GM19438 (cell line): ENCODE measurements at regions not wholly inside any gene's neighbourhood (a gene's known extent, or its start where the extent isn't known, plus 50 kb on each side); places are given as distances from the start of the nearest gene placed in this dataset.

Experiments used
- ATAC-seq: cut with Tn5 transposase; IDR thresholded peaks from one replicate; pipeline ENCODE4 v1.9.1; 2021; ENCODE audit warnings: low read depth; ENCODE audit not compliant: unreplicated experiment

DNA sequence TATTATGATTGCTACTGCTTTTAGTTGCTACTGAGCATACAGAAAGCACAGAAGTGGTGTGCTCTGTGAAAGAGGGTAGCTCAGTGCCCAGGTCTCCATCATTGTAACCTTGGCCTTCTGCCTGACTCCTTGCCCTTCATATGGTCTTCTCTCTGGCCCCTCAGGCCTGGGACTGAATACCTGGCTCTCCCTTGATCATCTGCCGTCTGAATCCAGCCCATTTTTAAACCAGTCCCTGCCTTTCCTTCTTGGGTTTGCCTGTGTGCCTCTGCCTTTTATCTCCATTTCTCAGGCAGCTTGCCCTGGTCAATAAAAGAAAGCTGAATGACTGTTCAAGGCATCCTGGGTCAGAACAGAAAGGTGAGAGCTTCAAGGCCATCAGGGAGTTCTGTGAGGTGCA lies 109.1 kb upstream of the ZNF438 start:
- no peak for ATAC-seq

DNA sequence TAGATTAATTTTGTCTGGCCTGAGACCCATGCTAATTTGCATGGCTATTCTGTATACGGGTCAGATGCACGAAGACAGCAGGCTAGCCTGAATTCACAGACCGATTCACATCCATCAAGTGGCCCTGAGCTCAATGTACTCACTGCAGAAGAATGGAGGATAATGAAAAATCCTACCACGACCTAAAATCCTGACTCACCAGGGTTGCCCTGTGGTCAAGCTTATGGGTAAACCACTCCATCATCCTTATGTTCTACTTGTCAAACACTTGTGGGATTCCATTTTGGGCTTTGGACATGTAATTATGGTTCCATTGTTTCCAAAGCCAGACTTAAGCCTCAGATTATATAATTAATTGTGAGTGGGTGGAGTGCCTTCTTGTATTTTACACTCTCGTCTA lies 110.4 kb upstream of the ZNF438 start:
- ATAC-seq = no peak

DNA sequence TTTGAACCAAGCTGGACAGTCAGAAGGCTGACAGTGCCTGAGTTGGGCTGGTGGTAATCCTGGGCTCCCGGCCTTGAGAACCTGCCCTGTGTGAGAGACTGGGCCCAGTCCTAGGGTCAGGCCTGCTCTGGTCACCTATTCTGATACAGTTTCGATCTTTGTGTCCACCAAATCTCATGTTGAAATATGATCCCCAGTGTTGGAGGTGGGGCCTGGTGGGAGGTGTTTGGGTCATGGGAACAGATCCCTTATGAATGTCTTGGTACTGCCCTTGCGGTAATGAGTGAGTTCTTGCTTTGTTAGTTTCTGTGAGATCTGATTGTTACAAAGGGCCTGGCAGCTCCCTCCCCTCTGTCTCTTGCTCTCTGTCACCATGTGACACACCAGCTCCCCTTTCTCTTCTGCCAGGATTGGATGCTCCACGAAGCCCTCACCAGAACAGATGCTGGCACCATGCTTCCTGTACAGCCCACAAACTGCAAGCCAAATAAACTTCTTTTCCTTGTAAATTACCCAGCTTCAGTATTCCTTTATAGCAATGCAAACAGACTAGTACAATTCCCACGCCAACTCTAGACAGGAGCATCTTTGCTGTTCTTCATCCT lies 111.8 kb upstream of the ZNF438 start:
- ATAC-seq = no peak

DNA sequence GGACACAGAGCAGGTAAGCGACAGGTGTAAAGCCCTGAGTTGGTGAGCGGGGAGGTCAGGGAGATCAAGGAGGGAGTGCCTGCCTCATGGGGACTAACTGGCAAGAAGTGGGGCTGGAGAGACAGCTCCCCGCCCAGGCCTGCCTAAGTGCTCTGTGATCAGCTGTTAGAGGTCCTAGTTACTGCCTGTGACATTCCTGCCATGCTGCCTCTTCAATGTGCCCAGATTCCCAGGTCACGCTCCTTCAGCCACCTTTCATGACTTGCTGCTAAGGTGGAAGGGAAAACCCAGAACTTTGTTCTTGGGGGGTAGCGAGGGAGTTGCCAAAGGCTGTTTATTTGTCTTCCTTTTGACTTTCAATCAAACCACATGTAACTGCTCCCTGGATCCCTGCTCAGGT lies 114.3 kb upstream of the ZNF438 start:
- no peak for ATAC-seq

DNA sequence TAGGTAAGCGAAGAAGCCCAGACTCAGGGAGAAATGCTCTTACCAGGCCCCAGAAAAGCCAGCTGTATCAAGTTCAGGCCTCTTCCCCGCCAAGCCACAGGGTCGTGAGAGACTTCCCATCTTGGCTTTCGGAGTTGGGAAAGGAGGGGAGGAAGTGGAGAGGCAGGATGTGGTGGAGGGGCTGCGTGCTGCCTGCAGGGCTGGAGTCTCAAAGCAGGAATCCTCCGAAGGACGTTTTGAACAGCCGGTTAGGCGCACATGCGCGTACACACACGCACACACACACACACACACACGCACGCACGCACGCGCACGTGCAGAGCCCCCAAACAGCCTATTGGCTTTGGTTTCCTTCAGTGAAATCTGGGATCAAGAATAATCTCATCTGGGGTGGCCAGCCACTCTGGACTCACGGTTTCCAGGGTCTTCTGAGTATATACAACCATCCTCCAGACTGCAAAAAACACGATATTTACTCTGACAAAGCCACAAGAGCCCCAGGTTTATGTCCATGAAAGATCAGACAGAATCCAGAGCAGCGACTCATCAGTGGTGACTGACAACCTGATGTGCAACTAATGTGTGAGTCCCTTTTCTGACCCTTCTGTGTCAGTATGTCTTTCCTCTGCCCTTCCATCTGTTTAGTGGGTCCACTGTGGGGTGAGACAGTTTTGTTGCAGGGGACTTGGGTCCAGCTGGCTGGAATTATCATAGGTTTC lies 115.0 kb upstream of the ZNF438 start:
- no peak for ATAC-seq

DNA sequence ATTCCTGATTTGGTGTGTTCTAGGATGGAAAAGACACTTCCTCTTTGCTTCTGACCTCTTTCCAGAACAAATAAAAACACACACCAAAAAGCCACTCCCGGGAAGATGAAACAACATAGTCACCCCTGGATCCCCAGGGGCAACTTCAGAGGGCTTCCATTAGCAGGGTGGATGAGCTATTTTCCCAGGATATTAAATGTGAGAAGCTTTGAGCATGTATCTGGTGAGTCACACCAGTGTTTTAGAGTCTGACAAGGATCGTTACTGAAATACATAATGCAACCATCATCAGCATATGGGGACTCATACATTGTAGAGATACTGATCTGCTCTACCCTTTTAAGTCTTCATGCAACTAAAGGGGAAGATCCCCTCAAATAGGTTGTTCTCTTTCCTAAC lies 115.5 kb upstream of the ZNF438 start:
- ATAC-seq = no peak

DNA sequence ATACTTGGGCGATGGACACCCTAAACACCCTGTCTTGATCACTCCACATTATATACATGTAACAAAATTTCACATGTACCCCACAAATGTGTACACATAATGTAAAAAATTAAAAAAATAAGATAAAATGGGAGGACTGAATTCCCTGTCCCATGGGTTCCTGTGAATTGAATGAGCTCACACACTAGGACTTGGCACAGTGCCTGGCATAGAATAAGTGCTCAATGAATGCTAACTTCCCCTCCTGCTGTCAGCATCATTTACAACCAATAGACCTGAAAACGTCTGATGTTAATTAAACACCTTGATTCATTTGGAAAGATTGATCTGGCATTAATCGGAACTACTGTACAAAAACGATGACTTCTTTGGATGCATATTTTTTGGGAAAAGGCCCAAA lies 117.3 kb upstream of the ZNF438 start:
- no peak for ATAC-seq

DNA sequence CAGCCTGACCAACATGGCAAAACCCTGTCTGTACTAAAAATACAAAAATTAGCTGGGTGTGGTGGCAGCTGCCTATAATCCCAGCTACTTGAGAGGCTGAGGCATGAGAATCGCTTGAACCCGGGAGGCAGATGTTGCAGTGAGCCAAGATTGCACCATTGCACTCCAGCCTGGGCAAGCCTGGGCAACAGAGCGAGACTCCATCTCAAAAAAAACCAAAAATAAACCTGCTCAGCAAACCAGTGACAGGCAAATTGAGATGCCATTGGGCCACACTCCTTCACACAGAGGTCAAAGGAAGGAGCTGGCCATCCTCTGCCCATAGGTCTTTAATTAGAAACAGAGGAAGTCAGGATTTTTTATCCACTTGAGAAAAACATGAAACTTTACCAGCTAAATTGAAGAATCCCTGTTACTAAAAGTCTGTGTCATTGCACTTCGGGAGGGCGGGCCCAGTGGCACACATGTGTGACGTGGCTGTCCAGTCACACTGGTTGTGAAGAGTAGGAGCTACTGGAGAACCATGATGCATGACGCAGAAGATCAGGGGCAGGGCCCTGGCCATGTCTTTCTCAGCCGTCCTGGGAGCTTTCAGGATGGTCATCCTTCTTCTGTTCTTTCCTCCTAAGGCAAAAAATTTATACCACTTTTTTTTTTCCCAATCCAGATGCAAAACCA lies 118.3 kb upstream of the ZNF438 start:
- ATAC-seq = no peak

DNA sequence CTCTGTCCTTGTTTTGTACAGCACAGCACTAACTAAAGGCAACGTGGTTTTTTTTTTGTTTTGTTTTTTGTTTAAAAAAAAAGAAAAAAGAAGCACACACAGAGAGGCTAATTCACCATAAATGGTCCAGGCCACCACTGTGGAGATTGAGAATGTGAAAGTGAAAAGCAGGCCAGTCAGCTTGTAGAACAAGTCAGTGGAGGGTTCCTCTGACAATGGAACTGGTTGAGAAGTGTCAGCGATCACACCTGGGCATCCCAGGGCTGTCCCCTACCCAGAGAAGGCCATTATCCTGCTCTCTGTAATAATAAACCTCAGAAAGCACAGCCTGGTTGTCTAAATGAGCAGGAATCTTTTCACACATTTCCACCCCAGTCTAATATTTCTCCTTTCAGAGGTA lies 119.6 kb upstream of the ZNF438 start:
- ATAC-seq = no peak

DNA sequence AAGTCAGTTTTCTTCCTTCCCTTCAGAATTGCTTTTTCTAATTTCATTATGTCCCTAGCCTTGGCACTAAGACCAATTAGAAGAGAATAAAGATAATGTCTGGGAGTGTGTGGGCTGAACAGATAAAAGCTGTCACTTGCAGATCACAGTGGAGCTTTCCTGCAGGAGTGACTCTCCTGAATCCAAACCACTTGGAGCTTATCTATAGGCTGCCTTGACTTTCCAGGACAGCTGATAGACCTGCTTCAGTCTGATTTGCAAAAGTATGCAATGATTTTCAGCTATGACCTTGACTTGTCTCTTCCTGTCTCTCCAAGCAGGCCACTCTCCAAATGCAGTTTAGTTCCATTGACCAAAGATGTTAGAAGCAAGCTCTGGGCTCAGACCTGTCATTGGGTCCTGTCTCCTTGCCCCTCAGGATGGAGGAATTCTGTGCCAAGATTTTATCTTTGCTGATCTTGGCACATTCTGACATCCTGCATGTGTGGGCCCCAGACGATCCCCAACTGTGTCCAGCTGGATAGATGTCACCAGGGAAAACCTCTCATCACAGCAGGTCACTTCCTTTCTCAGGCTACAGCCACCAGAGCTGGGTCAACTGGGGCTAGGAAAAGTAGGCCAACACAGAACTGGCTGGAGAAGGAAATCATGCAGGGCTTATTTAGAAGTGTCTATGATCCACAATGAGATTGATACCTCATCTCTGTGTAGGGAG lies 120.9 kb upstream of the ZNF438 start:
- no peak for ATAC-seq

DNA sequence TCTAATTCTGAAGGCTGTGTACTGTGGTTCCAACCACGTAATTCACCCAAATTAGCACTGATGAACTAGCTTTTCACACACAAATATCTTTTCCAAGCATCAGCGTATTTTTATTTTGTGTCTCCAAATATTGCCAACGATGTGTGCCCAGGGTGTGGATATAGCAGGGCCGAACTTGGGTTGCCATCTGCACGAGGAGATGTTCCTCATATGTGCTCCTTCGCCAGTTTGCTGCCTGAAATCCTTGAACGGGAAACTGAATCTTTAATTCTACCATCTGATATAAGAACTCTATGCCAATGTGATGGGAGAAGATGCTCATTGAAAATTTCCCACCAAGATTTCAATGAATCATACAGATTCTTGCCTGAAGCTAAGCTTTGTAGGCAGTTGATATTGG lies 121.5 kb upstream of the ZNF438 start:
- ATAC-seq = no peak

DNA sequence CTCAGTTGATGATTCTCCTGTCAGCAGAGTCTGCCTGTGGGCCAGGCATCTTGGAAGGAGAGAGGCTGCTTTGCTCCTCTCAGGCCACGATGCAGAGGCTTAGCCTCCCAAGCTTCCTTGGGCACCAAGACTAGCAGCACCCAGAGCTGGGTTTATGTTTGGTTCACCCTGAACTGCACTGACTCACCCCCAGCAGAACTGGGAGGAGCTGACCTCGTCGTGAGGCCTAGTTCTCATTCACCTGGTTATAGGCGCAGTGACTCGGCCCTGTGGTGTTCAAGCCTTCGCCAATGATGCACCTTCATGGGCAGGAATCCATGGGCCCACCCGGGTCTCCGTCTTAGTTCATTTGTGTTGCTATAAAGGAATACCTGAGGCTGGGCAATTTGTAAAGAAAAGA lies 122.0 kb upstream of the ZNF438 start:
- no peak for ATAC-seq

DNA sequence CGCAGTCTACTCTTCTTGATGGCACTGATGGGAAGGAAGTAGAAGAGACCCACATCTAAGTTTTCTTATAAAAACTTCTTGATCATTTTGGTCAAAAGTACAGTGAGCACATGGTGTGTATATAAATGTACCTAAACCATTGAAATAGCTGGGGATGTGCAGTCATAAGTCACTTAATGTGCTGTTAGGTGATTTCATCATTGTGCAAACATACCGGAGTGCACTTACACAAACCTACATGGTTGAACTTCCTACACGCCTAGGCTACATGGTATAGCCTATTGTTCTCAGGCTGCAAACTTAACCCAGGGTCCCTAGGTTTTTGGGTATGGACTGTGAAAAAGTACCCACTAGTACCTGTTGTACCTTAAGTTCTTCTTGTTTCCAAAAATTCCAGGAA lies 123.3 kb upstream of the ZNF438 start:
- ATAC-seq = no peak

DNA sequence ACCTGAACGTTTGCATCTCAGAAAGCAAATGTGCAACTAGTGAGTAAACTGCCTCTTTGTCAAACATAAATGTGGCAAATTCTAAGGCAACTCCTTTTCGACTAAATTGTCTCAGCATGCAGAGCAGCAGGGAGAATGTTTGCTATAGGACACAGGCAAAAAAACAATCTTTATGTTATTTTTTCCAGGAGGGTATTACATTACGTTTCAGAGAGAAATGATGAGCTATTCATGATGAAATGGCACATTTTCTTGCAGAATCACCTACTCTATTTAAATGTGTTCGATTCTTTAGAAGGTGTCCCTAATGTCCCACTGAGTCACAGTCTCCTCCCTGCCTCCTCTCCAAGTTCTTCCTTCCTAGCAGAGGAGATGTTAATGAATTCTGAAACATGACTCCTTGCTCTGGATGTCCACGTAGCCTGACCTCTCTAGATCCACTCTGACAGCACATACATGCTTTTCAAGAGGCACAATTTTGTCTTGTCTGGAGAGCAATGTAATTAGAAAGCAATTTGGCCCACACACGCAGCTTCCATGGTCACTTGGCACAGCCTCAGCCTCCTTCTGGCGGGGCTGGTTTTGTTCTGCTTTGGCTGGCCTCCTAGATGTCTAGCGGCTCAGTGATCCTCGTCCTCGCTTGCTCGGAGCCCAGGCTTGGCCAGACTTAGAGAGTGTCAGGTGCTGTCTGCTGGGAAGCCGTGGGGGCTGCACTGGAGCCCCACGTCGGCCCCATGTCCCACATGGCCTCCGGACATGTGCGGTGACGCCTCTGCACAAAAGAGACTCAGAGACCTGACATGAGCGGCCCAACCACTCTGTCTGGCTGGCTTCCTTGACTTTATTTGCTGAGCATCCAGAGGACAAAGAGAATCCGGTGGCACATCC lies 125.7 kb upstream of the ZNF438 start:
- no peak for ATAC-seq

DNA sequence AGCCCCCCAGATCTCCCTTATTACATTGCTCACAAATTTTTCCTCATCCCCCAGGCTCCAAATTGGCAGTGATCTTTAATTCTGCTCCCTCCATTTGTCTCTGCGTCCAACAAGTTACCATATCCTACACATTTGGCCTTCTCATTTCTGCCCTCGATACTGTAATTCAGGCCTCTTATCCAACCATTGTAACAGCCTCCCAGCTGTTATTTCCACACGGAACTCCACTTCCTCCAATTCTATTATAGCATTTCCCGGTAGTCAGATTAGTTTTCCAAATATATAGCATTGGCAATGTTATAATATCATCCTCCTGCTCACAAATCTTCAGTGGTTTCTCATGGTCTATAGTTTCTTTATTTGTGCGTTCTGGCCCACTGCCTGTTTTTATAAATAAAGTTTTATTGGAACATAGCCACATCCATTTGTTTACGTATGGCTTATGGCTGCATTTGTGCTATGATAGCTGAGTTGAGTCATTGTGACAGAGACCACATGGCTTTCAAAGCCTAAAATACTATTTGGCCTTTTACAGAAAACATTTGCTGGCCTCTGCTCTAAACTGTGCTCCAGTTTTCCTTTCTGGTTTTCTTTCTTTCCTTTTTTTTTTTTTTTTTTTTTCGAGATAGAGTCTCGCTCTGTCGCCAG lies 126.5 kb upstream of the ZNF438 start:
- no peak for ATAC-seq

DNA sequence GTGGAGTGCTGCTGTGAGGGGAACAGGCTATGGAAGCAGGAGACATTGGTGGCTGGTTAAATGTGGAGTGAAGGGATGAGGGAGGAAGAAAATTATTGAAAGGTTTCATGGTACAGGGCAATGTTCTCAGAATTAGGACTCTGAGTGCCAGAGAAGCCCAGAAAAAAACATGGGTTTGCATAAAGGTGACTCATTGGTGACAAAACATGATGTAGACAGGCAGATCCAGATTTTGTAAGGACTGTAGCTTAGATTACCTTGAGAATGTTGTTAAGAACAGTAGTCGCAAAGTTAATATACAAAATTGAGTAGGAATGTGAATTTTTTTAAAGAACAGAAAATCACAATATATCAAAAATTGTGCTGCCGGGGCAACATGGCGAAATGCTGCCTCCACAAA lies 134.9 kb upstream of the ZNF438 start:
- ATAC-seq = no peak

DNA sequence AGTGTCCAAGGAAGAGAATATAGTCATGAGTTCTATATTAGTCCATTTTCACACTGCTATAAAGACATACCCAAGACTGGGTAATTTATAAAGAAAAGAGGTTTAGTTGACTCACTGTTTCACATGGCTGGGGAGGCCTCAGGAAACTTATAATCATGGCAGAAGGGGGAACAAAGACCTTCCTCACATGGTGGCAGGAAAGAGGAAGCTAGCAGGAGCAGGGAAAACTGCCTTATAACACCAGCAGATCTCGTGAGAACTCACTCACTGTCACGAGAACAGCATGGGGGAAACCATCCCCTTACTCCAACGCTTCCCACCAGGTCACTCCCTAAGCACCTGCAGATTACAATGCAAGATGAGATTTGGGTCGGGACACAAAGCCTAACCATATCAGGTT lies 139.0 kb upstream of the ZNF438 start:
- no peak for ATAC-seq

DNA sequence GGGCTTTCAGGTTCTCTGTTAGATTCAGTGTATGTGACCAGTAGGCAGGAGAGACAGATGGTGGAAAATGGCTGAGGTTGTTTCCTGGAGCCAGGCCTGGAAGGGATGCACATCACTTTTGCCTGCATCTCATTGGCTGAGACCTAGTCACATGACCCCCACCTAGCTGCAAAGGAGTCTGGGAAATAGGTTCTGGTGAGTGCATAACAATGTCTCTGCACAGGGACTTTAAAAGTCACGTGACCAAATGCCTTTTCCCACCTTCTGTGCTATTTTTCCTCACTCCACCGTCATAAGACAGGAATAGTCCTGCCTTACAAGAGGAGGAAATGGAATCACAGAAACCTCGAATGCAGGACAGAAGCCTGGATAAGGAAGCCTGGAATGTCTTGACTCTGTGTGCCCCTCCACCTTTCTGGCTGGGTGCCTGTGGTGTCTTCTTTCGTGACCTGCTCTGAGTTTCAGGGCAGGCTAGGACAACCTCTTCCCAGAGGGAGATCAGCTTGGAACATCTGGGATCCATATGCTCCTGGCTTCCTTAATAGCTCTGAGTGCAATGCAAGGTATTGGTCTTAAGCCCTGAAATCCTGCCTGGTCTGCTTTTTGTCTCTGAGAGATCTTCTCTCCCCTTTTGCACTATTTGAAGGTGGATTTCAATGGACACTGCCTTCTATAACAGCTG lies 139.9 kb upstream of the ZNF438 start:
- ATAC-seq = no peak

DNA sequence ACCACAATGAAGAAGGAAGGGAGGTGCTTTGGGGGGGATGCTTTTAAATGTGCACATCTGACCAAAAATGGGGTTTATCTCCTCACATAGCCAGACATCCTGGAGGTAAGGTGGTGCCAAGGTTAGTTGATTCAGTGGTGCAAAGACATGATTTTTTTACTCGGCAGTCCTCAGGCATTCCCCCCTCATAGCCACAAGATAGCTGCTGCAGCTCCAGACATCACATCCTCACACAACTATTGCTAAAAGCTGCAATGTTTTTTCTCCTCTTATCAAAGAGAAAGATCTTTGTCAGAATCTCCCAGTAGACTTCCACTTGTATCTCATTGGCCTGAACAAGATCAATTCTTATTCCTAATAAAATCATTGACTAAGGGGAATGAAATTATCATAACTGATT lies 141.3 kb upstream of the ZNF438 start:
- ATAC-seq = no peak
